PC-9 (cell line): ENCODE measurements at regions not wholly inside any gene's neighbourhood (a gene's known extent, or its start where the extent isn't known, plus 50 kb on each side); places are given as distances from the start of the nearest gene placed in this dataset.

Source experiments
- BruUV-seq: library from RNA; stranded (reverse); fragments of 400-500 nt; replicated peaks from 2 replicates; lab custom pipeline; 2021; lab: Mats Ljungman, UMichigan
- CTCF ChIA-PET: fragments of 300-600 bp; sonication (Branson Sonifier 250); formaldehyde crosslinking; loops from one replicate; lab custom pipeline; 2022; ENCODE audit warnings: antibody characterized with exemption; lab: Charles Lee
- POLR2A ChIA-PET: fragments of 300-600 bp; sonication (Branson Sonifier 250); formaldehyde crosslinking; loops from one replicate; lab custom pipeline; 2022; ENCODE audit warnings: antibody characterized with exemption; ENCODE audit not compliant: unreplicated experiment; lab: Charles Lee
- DNase-seq, 2 experiments: peaks; one replicate each; pipeline versions ENCODE4 v3.0.0 to v3.0.0-alpha.2; 2015 to 2022; ENCODE audit warnings: mixed read lengths in 1 of 2
- H2AFZ ChIP-seq: fragments of 200-600 bp; sonication (generic); 2 replicates; pipeline ENCODE4 v1.8.1; 2017; ENCODE audit warnings: antibody characterized with exemption
- H3F3A ChIP-seq: fragments of 200-600 bp; sonication (generic); 2 replicates; pipeline ENCODE4 v1.8.1; 2017; ENCODE audit warnings: antibody characterized with exemption, mild to moderate bottlenecking, low read depth; ENCODE audit not compliant: insufficient read depth
- H3K27ac ChIP-seq: fragments of 200-600 bp; sonication (generic); 2 replicates; pipeline ENCODE4 v1.6.1; 2016; ENCODE audit warnings: mixed run types
- H3K27me3 ChIP-seq: fragments of 200-600 bp; sonication (generic); 2 replicates; pipeline ENCODE4 v1.6.1; 2016; ENCODE audit warnings: low read depth, mixed run types; ENCODE audit not compliant: insufficient read depth
- H3K36me3 ChIP-seq: fragments of 200-600 bp; sonication (generic); 2 replicates; pipeline ENCODE4 v1.6.1; 2016; ENCODE audit warnings: low read depth, mixed run types
- H3K4me1 ChIP-seq: fragments of 200-600 bp; sonication (generic); replicated peaks from 2 replicates; pipeline ENCODE4 v1.6.1; 2016; ENCODE audit warnings: mixed run types; ENCODE audit not compliant: insufficient read depth
- H3K4me2 ChIP-seq: fragments of 200-600 bp; sonication (generic); 2 replicates; pipeline ENCODE4 v1.6.1; 2017; ENCODE audit warnings: mixed run types
- H3K4me3 ChIP-seq: fragments of 200-600 bp; sonication (generic); 2 replicates; pipeline ENCODE4 v1.6.1; 2016; ENCODE audit warnings: mixed run types
- H3K79me2 ChIP-seq: fragments of 200-600 bp; sonication (generic); 2 replicates; pipeline ENCODE4 v1.6.1; 2017; ENCODE audit warnings: low read depth, mixed run types
- H3K9me2 ChIP-seq: fragments of 200-600 bp; sonication (generic); 2 replicates; pipeline ENCODE4 v1.8.1; 2017; ENCODE audit warnings: mild to moderate bottlenecking; ENCODE audit not compliant: insufficient read depth
- H3K9me3 ChIP-seq: fragments of 200-600 bp; sonication (generic); 2 replicates; pipeline ENCODE4 v1.8.1; 2016; ENCODE audit warnings: low read depth; ENCODE audit not compliant: insufficient read depth
- H4K20me1 ChIP-seq: fragments of 200-600 bp; sonication (generic); 2 replicates; pipeline ENCODE4 v1.8.1; 2017; ENCODE audit not compliant: insufficient read depth
- CTCF ChIP-seq: fragments of 200-600 bp; sonication (generic); conservative IDR thresholded peaks from 2 replicates; pipeline ENCODE4 v1.6.1; 2017; ENCODE audit warnings: mixed run types, antibody characterized with exemption, mild to moderate bottlenecking, moderate library complexity
- EZH2 ChIP-seq: fragments of 200-600 bp; sonication (generic); IDR thresholded peaks from 2 replicates; pipeline ENCODE4 v1.8.0; 2017; ENCODE audit warnings: antibody characterized with exemption, low read depth
- intact Hi-C: fragments of 100-400 bp; cut with micrococcal nuclease; formaldehyde crosslinking; loops from one replicate; pipeline ENCODE4 v1.10.0; 2022; ENCODE audit not compliant: unreplicated experiment

- intact Hi-C loops = no loop called here
- CTCF ChIA-PET = no interaction called here
- no TSS peak for BruUV-seq
These were observed 546.9 kb upstream of the API5 start for GRCh38 chr11:42764936-42765335.

GRCh38 chr11:42768576-42768975 is 543.2 kb upstream of the API5 start:
- POLR2A ChIA-PET = no interaction called here
- CTCF ChIA-PET = no interaction called here

More at GRCh38 chr11:42764936-42765335, 546.9 kb upstream of the API5 start:
- Histone ChIP-seq H3K27ac (no peak overlapping the region), H3K9me3 (no peaks in the 10 kb centered on the region), H3K9me2 (no peaks in the 10 kb centered on the region), H4K20me1 (no peaks in the 10 kb centered on the region), H3F3A (no peaks in the 10 kb centered on the region), H3K27me3 (no peaks in the 10 kb centered on the region), H3K4me1 (no peaks in the 10 kb centered on the region), H3K36me3 (no peaks in the 10 kb centered on the region), H3K4me2 (no peak overlapping the region), H3K79me2 (no peaks in the 10 kb centered on the region), H2AFZ (no peak overlapping the region), H3K4me3 (no peak overlapping the region)
- POLR2A ChIA-PET = no interaction called here
- TF ChIP-seq EZH2 (no peak), CTCF (no peak)
- no peak for DNase-seq

GRCh38 chr11:42770444-42771065 is 541.2 kb upstream of the API5 start:
- intact Hi-C loops = loop anchor here (1.0 to 5.0 kb wide), 2 partner anchors 508 to 647 kb away; no protein-coding TSS in a partner anchor
- H3K36me3 ChIP-seq = no peaks in the 10 kb centered on the region
- no peak overlapping the region for H3K4me2 ChIP-seq
- BruUV-seq = no TSS peak
- no peak for TF ChIP-seq EZH2
- peak; percentile 79 for TF ChIP-seq CTCF
- H3K79me2 ChIP-seq = no peaks in the 10 kb centered on the region
- no peaks in the 10 kb centered on the region for H3F3A ChIP-seq
- H3K27me3 ChIP-seq = no peaks in the 10 kb centered on the region
- H2AFZ ChIP-seq = no peak overlapping the region
- H3K9me2 ChIP-seq = no peaks in the 10 kb centered on the region
- H4K20me1 ChIP-seq = no peaks in the 10 kb centered on the region
- no peak overlapping the region for H3K27ac ChIP-seq
- no peaks in the 10 kb centered on the region for H3K9me3 ChIP-seq
- ChIA-PET CTCF (no interaction called here), POLR2A (no interaction called here)
- DNase-seq = no peak
- H3K4me3 ChIP-seq = no peak overlapping the region
- no peaks in the 10 kb centered on the region for H3K4me1 ChIP-seq

More at GRCh38 chr11:42768576-42768975, 543.2 kb upstream of the API5 start:
- no TSS peak for BruUV-seq
- Histone ChIP-seq H3F3A (no peaks in the 10 kb centered on the region), H2AFZ (no peak overlapping the region), H3K9me2 (no peaks in the 10 kb centered on the region), H3K4me2 (no peak overlapping the region), H3K36me3 (no peaks in the 10 kb centered on the region), H4K20me1 (no peaks in the 10 kb centered on the region), H3K4me3 (no peak overlapping the region), H3K27ac (no peak overlapping the region), H3K9me3 (no peaks in the 10 kb centered on the region), H3K27me3 (no peaks in the 10 kb centered on the region), H3K4me1 (no peaks in the 10 kb centered on the region), H3K79me2 (no peaks in the 10 kb centered on the region)
- no peak for DNase-seq
- intact Hi-C loops = no loop called here
- TF ChIP-seq CTCF (no peak), EZH2 (no peak)
